Naive thymus-derived CD4-positive, alpha-beta T cell (primary cell): ENCODE measurements at regions not wholly inside any gene's neighbourhood (a gene's known extent, or its start where the extent isn't known, plus 50 kb on each side); places are given as distances from the start of the nearest gene placed in this dataset.
"Not testable (repeated sequence)": the region's sequence is repeated elsewhere in the genome, so short reads cannot be mapped to it uniquely, and the experiment has no call there.

Experiments
- ATAC-seq: fragments of 150-1000 bp; cut with Tn5 transposase; 2 replicates; pipeline ENCODE4 v1.10.0; 2021; ENCODE audit warnings: mild to moderate bottlenecking, moderate library complexity
- CTCF ChIA-PET: fragments of 350-600 bp; sonication (Branson Sonifier 250); formaldehyde crosslinking; loops from one replicate; lab custom pipeline; 2021; ENCODE audit warnings: antibody characterized with exemption; lab: Charles Lee
- POLR2A ChIA-PET: fragments of 350-600 bp; sonication (Branson Sonifier 250); formaldehyde crosslinking; loops from one replicate; lab custom pipeline; 2021; ENCODE audit warnings: antibody characterized with exemption, inconsistent platforms; lab: Charles Lee
- DNase-seq, 9 donors: peaks; one replicate each; pipeline versions ENCODE4 v3.0.0 to v3.0.0-alpha.2; 2020 to 2022; ENCODE audit warnings: mixed read lengths in 1 of 9
- H3K27ac ChIP-seq: one replicate; pipeline ENCODE4 v1.7.0; 2013; ENCODE audit warnings: mild to moderate bottlenecking, low read depth, low read length, moderate library complexity
- H3K27me3 ChIP-seq, 2 donors: one replicate each; pipeline ENCODE4 v1.7.0; 2013; ENCODE audit warnings: low read length in 2 of 2, mild to moderate bottlenecking in 2 of 2, moderate library complexity in 2 of 2; ENCODE audit not compliant: control insufficient read depth in 2 of 2, insufficient read depth in 2 of 2
- H3K36me3 ChIP-seq, 3 experiments: 1 replicate in 2 of 3; 2 replicates in 1 of 3; pipeline ENCODE4 v1.7.0; 2013; ENCODE audit warnings: low read length in 3 of 3, mild to moderate bottlenecking in 3 of 3, moderate library complexity in 1 of 3; ENCODE audit not compliant: insufficient read depth in 3 of 3, control insufficient read depth in 2 of 3
- H3K4me1 ChIP-seq, 2 donors: one replicate each; pipeline ENCODE4 v1.7.0; 2013; ENCODE audit warnings: low read length in 2 of 2, mild to moderate bottlenecking in 2 of 2, moderate library complexity in 1 of 2; ENCODE audit not compliant: control insufficient read depth in 2 of 2, insufficient read depth in 2 of 2
- H3K4me3 ChIP-seq: 2 replicates; pipeline ENCODE4 v1.7.0; 2013; ENCODE audit warnings: mild to moderate bottlenecking, low read length
- H3K9me3 ChIP-seq, 3 experiments: 1 replicate in 2 of 3; 2 replicates in 1 of 3; pipeline ENCODE4 v1.7.0; 2013; ENCODE audit warnings: low read length in 3 of 3; ENCODE audit not compliant: control insufficient read depth in 2 of 3
- H3K27ac Mint-ChIP-seq, 9 donors: one replicate each; pipeline ENCODE4 v1.8.0; 2020 to 2022; ENCODE audit warnings: mixed read lengths in 9 of 9, mild to moderate bottlenecking in 8 of 9, moderate library complexity in 5 of 9, inconsistent platforms in 2 of 9
- H3K27me3 Mint-ChIP-seq, 5 donors: one replicate each; pipeline ENCODE4 v1.8.0; 2021 to 2022; ENCODE audit warnings: mixed read lengths in 5 of 5, mild to moderate bottlenecking in 1 of 5
- H3K36me3 Mint-ChIP-seq, 5 donors: one replicate each; pipeline ENCODE4 v1.8.0; 2020 to 2022; ENCODE audit warnings: mixed read lengths in 5 of 5, mild to moderate bottlenecking in 3 of 5, inconsistent platforms in 1 of 5
- H3K4me1 Mint-ChIP-seq, 7 donors: one replicate each; pipeline ENCODE4 v1.8.0; 2020 to 2022; ENCODE audit warnings: mixed read lengths in 7 of 7, mild to moderate bottlenecking in 3 of 7, inconsistent platforms in 1 of 7
- H3K4me3 Mint-ChIP-seq, 10 donors: one replicate each; pipeline ENCODE4 v1.8.0; 2020 to 2022; ENCODE audit warnings: mild to moderate bottlenecking in 10 of 10, mixed read lengths in 10 of 10, moderate library complexity in 6 of 10, inconsistent platforms in 2 of 10
- H3K9me3 Mint-ChIP-seq, 11 donors: one replicate each; pipeline ENCODE4 v1.8.0; 2020 to 2022; ENCODE audit warnings: mixed read lengths in 11 of 11, mild to moderate bottlenecking in 4 of 11, inconsistent platforms in 1 of 11, moderate library complexity in 1 of 11
- intact Hi-C, 2 donors: fragments of 100-400 bp; cut with micrococcal nuclease; formaldehyde crosslinking; loops; one replicate each; pipeline ENCODE4 v1.15.1; 2023

DNA sequence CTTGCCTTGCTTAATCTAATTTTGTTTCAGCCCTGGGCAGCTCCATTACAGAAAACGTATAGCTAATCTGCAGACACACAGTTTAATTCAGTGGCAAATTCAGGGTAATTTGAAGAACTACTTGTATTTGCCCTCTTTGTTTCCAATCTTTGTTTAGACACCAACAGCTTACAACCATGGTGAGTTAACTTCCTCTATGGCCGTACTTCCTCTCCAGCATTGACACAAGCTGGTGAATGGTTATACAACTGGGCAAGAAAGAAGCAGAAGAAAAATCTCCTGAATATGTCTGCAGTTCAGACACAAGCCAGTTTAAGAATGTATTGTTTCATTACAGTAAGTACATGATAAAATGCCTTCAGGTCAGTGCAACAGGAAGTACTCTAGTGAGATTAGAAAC is 51.9 kb upstream of the CSNK1E start:
- DNase-seq, H3K27me3 ChIP-seq, H3K4me3 Mint-ChIP-seq, H3K4me3 ChIP-seq, H3K4me1 Mint-ChIP-seq, CTCF ChIA-PET, intact Hi-C loops, H3K9me3 ChIP-seq, H3K36me3 ChIP-seq, H3K27ac ChIP-seq, POLR2A ChIA-PET, H3K4me1 ChIP-seq, H3K27me3 Mint-ChIP-seq: not testable (repeated sequence)
- Mint-ChIP-seq H3K9me3 (peaks cover 0 to 20% (median 8%) of the 10 kb centered on the region in 11 donors), H3K27ac (peak overlapping the region in 1 of 9 donors; percentile 54), H3K36me3 (peaks cover 7 to 41% (median 10%) of the 10 kb centered on the region in 5 donors)
- peak; percentile 20 for ATAC-seq
